ENCODE measurements at regions not wholly inside any gene's neighbourhood (a gene's known extent, or its start where the extent isn't known, plus 50 kb on each side); places are given as distances from the start of the nearest gene placed in this dataset.

DNA sequence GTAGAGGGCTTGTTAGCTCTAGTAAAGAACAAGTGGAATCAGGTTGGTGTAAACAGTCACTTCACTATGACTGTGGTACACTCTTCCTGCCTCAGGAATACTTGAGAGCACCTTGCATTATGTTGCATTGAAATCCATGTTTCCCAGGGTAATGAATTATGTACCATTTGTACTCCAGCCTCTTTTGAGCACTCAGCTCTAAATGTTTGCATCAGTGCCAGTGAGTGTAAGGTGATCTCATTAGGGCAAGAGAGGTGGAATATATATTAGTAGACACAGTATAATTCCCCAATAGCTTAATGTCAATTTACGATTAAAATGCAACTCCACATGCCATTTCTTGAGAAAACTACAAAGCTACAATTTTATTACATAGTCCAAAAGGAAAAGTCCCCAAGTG lies 319.6 kb upstream of the POU3F2 start:
- intact Hi-C loops (cut with DNase I), result no loop called here
- DNase-seq (ENCODE audit: missing footprints) (no peak), ATAC-seq (no peak)

DNA sequence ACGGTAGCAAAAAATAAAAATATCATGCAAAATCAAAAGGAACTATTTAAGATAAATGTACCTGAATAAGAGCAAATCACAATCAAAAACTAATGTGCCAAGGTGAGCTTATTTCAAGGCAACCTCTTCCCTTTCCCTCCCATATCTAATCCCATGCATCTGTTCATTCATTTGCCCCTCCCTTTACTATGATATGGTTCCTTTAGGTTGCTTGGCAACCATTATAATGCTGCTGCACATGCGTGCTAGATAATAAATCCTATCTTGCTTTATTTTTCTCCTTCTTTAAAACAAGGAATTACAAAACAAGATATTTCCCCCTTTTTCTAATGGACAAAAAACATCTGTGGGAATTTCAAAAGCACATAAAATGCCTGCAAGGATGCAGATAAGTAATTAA lies 318.2 kb upstream of the POU3F2 start:
- DNase-seq (ENCODE audit: missing footprints) (no peak), ATAC-seq (no peak)
- intact Hi-C loops (cut with DNase I), result no loop called here

DNA sequence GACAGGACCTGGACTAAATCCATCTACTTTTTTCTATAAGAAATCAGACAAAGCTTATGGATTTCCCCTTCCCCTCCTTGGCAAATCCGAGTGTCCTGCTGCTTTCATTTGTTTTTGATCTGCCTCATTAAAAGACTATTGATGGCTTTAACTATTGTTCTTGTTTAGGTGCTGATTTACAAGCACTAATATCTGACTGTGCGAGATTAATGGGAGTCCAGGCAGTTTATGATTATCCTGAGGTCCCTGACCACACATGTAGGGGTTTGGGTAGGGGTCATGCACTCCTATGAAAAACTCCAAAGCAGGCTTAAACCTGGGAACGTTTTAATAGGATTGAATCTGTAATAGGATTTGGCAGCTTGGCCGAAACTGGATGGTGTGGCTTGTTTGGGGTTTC lies 317.5 kb upstream of the POU3F2 start:
- ATAC-seq (no peak), DNase-seq (ENCODE audit: missing footprints) (no peak)
- intact Hi-C loops (cut with DNase I), result no loop called here

DNA sequence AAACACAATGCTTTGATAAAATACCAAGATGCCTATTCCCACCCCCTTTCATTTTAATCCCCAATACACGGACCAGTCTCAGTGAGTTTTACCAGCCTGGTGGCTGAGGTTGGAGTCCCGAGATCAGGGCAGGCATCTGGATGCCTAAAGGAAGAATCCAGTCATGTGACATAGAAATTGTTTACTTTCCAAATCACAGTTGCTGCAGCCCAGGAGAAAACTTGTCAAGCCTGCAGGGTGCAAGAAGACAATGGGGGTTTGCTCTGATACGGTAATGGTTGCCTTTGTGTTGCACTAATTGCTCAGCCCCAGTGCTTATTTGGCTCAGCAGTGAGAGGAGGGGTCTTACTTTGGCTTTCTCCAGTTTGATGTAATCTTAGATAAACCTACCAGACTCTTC lies 308.5 kb upstream of the POU3F2 start:
- intact Hi-C loops (cut with DNase I), result no loop called here
- ATAC-seq (no peak), DNase-seq (ENCODE audit: missing footprints) (no peak)

DNA sequence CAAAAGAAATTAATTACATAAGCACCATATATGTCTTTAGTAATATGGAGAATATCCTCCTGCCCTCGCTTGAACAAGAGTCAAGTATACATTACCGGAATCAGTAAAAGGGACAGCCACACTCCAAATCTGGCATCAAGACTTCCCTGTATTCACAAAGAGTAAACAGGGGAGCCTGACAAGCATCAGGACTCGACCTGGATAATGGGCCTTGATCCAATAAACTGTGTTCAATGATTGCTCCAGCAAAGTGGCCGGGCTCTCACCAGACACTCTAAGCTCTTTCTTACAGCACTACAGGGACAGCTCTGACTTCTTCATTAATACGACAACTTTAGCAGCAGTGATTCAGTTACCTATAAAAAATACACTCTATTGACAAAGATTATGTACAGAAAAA lies 307.9 kb upstream of the POU3F2 start:
- DNase-seq (ENCODE audit: missing footprints) (no peak), ATAC-seq (no peak)
- intact Hi-C loops (cut with DNase I), result no loop called here

DNA sequence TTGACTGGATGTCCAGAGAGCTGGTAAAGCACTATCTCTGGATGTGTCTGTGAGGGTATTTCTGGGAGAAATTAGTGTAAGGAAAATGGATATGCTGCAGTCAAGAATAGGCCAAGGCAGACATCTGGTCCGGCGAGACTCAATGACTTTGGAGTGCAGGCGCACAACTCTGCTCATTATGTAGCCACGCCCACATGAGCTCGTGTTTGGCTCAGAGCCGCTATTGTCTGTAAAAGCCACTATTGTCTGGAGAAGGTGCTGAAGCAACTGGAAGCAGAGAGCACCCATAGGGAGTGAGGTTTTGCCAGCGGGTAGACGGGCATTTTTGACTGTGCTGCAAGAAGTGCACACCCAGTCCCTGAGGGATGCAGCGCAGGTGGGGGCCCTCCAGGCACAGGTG lies 305.0 kb upstream of the POU3F2 start:
- peak; percentile 53 for DNase-seq (ENCODE audit: missing footprints)
- intact Hi-C loops (cut with DNase I), result no loop called here
- ATAC-seq, result no peak

DNA sequence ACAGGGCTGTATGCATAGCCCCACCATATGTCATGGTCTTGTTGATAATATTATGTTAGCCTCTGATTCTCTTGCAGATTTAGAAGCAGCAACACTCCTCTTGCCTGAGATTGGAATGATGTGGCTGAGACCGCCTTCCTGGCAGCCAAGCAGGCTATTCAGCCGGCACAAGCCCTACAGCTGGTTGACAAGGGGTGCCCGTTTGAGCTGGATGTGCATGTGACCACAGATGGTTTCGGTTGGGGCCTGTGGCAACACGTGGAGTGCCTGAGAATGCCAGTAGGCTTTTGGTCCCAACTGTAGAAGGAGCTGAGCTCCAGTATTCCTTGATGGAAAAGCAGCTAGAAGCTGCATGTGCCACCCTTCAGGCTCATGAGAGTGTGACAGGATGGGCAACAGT lies 303.6 kb upstream of the POU3F2 start:
- intact Hi-C loops (cut with DNase I), result no loop called here
- DNase-seq (ENCODE audit: missing footprints), result no peak
- no peak for ATAC-seq

DNA sequence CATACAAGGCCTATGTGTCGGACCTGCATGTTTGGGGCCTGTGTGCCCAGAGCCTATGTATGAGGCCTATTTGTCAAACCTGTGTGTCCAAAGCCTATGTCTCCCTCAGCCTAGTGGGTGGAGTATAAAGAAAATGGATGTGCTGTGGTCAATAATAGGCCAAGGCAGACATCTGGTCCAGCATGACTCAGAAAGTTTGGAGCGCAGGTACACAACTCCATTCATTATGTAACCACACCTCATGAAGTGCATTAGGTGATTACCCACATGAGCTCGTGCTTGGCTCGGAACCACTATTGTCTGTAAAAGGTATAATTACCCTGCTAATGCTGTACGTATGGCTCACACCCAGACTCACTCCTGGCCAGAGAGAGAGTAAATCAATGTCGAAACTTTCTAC lies 302.4 kb upstream of the POU3F2 start:
- DNase-seq (ENCODE audit: missing footprints) (no peak), ATAC-seq (no peak)
- intact Hi-C loops (cut with DNase I), result no loop called here

DNA sequence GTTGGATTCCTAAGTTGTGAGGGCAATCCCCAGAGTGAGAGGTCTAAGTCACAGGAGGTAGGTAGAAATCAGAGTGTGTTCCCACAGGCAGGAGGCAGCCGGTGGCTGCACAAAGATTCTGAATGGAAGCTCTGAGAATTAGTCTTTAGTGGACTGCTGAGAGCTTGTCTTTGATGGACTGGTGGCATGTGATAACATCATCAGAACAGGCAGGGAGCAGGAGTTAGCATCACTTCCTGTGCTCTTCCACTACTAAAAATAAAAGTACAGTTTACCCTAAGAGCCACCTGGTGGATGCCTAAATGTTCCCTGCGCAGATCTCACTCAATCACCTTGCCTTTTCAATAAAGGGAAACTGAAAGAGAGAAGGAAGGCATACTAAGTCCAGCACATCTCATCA lies 294.6 kb upstream of the POU3F2 start:
- DNase-seq (ENCODE audit: missing footprints), result no peak
- intact Hi-C loops (cut with DNase I), result no loop called here
- no peak for ATAC-seq

DNA sequence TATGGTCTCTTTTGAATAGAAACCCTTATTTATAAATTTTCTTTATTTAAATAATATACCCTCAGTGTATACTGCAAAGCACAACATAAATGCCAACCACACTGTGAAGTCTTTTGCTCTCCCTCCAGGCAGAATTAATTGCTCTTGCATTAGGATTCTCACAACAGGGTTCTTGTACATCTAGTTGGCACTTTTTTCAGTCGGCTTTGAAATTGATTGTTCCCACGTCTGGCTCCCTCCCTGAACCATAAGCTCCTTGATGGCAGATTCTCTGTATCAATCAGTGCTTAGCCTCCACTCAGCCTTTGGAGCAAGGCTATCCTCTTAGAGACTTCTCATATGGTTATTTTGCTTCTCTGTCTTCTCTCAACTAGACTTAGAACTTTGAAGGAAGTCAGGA lies 288.0 kb upstream of the POU3F2 start:
- DNase-seq (ENCODE audit: missing footprints), result no peak
- intact Hi-C loops (cut with DNase I), result no loop called here
- no peak for ATAC-seq

DNA sequence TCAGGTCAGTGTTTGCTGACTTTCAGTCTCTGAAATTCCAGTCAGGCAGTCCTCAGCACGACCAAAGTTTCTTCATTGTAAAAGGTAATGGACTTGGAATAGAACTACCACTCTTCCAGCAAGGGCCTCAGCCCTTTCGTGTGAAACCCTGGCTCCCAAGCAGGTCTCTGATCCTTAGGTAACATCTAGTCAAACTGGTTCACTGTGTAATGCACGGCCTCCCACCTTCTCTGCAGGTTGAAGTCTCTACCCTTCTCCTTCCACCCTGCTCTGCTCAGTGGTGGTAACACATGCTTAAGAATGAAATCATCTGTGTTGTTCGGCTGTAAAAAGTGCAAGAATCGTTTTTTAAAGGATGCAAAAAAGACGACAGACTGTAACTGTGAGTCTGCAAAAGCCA lies 287.2 kb upstream of the POU3F2 start:
- no peak for DNase-seq (ENCODE audit: missing footprints)
- no peak for ATAC-seq
- intact Hi-C loops (cut with DNase I), result no loop called here

DNA sequence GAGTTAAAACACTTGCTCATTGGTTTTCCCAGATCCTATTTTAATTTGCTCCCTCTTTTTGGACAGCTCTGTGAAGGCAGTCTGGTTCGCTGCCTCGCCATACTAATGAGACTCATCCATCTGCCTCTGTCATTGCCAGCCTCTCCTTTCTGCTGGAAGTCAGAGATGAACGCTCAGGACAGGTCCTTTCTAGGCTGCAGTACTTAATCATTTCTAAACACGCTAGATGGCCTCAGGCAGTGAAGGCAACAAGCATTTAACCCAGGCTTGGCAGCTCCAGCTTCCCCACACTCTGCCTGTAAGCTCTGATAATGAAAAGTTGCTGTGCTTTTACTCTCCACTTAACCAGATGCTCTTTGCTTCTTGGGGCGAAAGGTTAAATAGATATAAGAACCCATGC lies 286.7 kb upstream of the POU3F2 start:
- DNase-seq (ENCODE audit: missing footprints) (no peak), ATAC-seq (no peak)
- intact Hi-C loops (cut with DNase I), result no loop called here

DNA sequence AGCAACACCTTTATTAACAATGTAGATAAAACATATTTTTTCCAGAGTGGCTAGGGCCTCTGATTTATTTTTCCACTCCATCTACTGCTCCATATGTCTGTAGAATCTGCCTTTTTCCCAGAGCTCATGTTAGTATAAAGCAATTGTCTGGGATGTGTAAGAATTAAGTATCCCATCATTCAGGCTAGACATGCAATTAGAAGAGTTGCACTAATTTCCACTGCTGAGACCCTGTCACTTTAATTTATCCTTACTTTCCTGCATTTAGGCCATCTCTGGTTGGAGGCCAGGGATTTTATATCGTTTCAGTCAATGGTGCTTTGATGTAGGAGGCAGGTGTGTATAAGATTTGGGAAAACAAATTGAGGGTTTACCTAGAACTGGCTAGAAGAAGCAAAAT lies 286.1 kb upstream of the POU3F2 start:
- intact Hi-C loops (cut with DNase I), result no loop called here
- DNase-seq (ENCODE audit: missing footprints), result no peak
- ATAC-seq, result no peak

DNA sequence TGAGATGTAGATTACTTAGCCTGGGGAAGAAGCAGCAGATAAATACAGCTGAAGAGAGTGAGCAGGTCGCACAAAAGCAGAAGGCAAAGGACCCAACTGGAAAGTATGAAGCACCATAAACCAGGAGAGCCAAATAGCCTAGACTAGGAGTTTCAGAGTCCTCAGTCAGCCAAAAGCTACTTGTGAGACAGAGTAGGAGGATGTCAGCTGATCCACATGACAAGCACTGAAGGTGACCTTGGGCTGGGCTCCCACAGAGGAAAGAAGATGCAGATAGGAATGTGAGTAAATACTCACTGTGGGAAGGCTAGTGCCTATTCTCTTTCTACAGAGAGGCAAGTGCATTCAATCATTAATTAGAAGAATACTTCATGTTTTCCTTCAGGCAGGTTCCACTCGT lies 274.0 kb upstream of the POU3F2 start:
- intact Hi-C loops (cut with DNase I), result no loop called here
- no peak for ATAC-seq
- DNase-seq (ENCODE audit: missing footprints), result no peak

DNA sequence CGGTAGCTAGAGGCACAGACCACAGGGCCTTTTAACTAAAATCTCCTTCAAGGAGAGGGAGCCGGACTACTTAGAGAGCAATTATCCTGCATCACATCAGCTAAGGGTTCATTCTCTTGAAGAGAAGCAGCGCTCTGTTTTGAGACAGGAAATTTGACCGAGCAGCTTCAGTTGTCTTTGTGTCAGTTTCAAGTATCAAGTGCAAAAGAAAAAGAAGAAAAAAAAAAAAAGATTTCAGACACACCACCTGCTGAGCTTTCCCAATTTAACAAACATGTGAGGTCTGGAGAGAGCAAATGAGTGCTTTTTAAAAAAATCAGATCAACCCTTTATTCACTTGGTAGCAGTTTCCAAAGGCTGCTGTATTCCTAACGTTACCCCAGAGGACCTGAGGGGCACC lies 273.5 kb upstream of the POU3F2 start:
- ATAC-seq, result no peak
- intact Hi-C loops (cut with DNase I), result no loop called here

DNA sequence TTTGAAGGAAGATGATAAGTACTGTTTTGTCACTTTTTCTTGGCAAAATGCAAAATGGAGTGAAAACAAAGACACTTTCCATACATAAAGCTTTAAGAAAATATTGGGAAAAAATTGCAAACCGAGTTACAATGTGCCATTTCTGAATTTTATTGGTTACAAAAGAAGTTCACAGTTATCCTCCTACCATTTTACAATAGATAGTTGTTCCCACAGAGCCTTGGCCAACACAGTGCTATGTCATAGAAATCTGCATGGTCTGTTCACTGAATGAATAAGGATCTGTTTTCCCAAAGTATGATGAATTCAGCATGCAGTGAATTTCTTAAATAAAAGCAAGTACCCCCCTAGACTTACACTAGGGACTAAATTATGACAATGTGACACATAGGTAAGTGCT lies 268.2 kb upstream of the POU3F2 start:
- ATAC-seq (no peak), DNase-seq (ENCODE audit: missing footprints) (no peak)
- intact Hi-C loops (cut with DNase I), result no loop called here

More for the DNA sequence above, 273.5 kb upstream of the POU3F2 start:
- DNase-seq (ENCODE audit: missing footprints), result no peak

DNA sequence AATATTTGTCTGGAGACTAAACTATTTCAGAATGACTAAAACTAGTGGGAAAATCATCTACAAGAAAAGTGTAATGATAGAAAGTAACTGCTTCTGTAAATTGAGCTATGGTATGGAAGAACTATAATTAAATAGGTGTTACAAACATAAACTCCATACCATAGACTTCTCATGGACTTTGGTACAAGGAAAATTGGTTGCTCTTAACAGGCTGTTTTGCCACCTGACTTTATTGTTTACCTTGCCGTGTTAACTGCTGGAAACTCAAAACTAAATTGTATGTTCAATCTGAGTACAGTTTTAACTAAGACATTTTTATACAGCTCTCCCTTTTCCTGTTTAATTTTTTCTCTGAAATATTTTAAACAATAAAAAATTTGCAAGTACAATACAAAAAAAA lies 261.8 kb upstream of the POU3F2 start:
- ATAC-seq, result no peak

DNA sequence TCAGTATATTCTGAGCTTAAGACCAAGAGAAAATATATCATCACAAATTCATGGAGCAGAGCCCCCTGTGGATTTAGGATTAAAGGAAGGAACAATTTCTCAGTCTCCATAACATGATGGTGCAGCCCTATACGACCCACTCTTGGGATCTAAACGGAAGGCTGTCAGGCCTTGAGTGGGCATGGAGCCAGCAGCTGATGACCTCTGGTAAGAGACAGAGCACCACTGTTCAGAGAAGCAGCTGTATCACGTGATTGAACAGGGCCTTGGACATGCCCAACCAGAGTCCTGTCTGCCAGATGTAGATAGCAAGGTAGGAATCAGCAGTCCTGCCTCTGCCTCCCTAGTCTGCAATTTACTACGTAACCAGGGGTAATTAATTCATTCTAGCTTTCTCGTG lies 259.4 kb upstream of the POU3F2 start:
- DNase-seq (ENCODE audit: missing footprints) (no peak), ATAC-seq (no peak)
- intact Hi-C loops (cut with DNase I), result no loop called here

More for the DNA sequence above, 261.8 kb upstream of the POU3F2 start:
- intact Hi-C loops (cut with DNase I), result no loop called here
- no peak for DNase-seq (ENCODE audit: missing footprints)

DNA sequence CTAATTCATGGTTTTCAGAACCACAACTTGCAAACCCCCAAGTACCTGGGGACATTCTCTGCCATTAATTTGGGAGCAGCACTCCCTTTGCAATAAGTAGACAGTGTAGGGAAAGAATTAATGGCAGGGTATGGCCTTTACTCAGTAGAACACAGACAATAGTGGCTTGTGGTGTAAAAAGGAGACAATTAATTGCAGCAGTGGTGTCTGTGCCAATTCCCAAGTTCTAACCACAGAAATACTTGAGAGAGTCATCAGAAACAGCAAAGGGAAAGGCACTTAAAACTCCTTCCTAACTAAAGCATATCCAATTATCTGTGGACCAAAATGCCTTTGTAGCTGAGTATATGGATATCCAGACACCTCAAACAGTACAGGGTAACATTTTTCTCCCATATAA lies 257.6 kb upstream of the POU3F2 start:
- intact Hi-C loops (cut with DNase I), result no loop called here
- ATAC-seq (no peak), DNase-seq (ENCODE audit: missing footprints) (no peak)

DNA sequence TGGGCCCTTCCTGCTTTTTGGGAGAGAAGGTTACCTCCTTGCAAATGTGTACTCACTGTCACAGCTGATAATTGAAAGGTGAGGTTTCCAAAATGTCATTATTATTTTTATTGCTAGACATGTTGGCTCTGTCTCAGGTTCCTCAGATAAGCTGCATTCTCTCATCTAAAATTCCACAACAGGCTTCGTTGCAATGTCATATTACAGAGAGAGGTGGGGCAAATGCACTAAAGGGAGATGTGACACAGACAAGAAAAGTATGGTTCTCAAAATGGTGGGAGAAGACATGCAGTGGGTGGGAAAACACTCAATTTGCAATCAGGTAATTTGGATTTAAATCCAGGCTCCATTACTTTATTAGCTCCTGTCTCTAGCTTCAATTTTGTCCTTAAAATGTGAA lies 256.4 kb upstream of the POU3F2 start:
- no peak for DNase-seq (ENCODE audit: missing footprints)
- intact Hi-C loops (cut with DNase I), result no loop called here
- no peak for ATAC-seq

DNA sequence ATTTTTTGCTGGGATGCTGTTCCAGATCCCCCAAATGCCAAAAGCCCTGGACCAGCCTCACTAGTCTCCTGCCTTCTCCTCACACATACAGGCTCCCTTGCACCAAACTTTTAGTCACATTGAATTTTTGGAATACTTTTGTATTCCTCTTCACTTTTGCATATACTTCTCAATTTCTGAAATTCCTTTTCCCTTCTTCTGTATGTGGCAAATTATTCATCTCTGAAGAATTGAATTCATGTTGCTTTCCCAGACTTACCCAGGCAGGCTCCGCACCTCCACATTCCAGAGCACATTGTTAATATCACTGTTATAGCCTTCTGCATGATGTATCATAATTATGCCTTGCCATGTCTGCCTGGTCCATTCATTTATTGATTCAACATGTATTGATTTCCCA lies 255.3 kb upstream of the POU3F2 start:
- no peak for DNase-seq (ENCODE audit: missing footprints)
- intact Hi-C loops (cut with DNase I), result no loop called here
- no peak for ATAC-seq

DNA sequence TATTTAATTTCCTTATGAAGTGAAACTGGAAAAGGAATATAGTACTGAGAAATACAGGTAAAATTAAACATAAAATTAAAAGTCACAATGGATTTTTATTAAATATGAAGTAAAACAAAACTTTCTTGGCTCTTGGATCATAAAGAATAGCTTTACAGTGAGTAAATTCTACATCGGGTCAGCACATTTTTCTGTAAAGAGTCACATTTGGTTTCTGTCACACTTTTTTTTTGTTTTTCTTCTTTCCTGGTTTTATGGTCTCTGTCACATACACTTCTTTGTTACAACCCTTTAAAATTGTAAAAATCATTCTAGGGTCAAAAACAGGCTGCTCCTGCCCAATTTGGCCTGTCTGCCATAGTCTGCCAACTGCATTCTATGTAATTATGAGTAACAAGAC lies 254.4 kb upstream of the POU3F2 start:
- no peak for DNase-seq (ENCODE audit: missing footprints)
- ATAC-seq, result no peak
- intact Hi-C loops (cut with DNase I), result no loop called here
